Bone marrow (tissue), 2 donors: ENCODE measurements at regions not wholly inside any gene's neighbourhood (a gene's known extent, or its start where the extent isn't known, plus 50 kb on each side); places are given as distances from the start of the nearest gene placed in this dataset.

ENCODE experiments used
- DNase-seq, 2 donors: peaks; one replicate each; lab custom pipeline; 2025; lab: John Stamatoyannopoulos, UW

GRCh38 chr16:73152386-73153125 lies 104.6 kb upstream of the ZFHX3 start:
- no peak for DNase-seq

GRCh38 chr16:73151941-73152340 lies 104.0 kb upstream of the ZFHX3 start:
- no peak for DNase-seq

- no peak for DNase-seq
Observed at GRCh38 chr16:73151225-73151624, 103.3 kb upstream of the ZFHX3 start.

GRCh38 chr16:73150786-73151185 lies 102.9 kb upstream of the ZFHX3 start:
- DNase-seq, result no peak

- no peak for DNase-seq
Observed at GRCh38 chr16:73149334-73149733, 101.4 kb upstream of the ZFHX3 start.

GRCh38 chr16:73147958-73148357 lies 100.0 kb upstream of the ZFHX3 start:
- DNase-seq, result no peak

GRCh38 chr16:73145166-73145880 lies 97.4 kb upstream of the ZFHX3 start:
- no peak for DNase-seq

- no peak for DNase-seq
Observed at GRCh38 chr16:73143576-73144422, 95.9 kb upstream of the ZFHX3 start.

- DNase-seq, result no peak
Observed at GRCh38 chr16:73143002-73143401, 95.1 kb upstream of the ZFHX3 start.

- no peak for DNase-seq
Observed at GRCh38 chr16:73142053-73142854, 94.3 kb upstream of the ZFHX3 start.

GRCh38 chr16:73140929-73141328 lies 93.0 kb upstream of the ZFHX3 start:
- no peak for DNase-seq

GRCh38 chr16:73131156-73131862 lies 83.4 kb upstream of the ZFHX3 start:
- no peak for DNase-seq

- no peak for DNase-seq
Observed at GRCh38 chr16:73129455-73129854, 81.5 kb upstream of the ZFHX3 start.

- no peak for DNase-seq
Observed at GRCh38 chr16:73126525-73126853, 78.6 kb upstream of the ZFHX3 start.

- peak in 1 of 2 donors; percentile 30 for DNase-seq
Observed at GRCh38 chr16:73125850-73126524, 78.1 kb upstream of the ZFHX3 start.

- no peak for DNase-seq
Observed at GRCh38 chr16:73124665-73125375, 76.9 kb upstream of the ZFHX3 start.

GRCh38 chr16:73124097-73124652 lies 76.2 kb upstream of the ZFHX3 start:
- DNase-seq, result no peak

GRCh38 chr16:73122604-73123391 lies 74.9 kb upstream of the ZFHX3 start:
- DNase-seq, result peak in 1 of 2 donors; percentile 91

GRCh38 chr16:73116576-73116975 lies 68.6 kb upstream of the ZFHX3 start:
- no peak for DNase-seq
